ENCODE measurements at regions not wholly inside any gene's neighbourhood (a gene's known extent, or its start where the extent isn't known, plus 50 kb on each side); places are given as distances from the start of the nearest gene placed in this dataset.

GRCh38 chr10:105534086-105534485 is 893.0 kb downstream of the SORCS3 start:
- H3K4me3 Mint-ChIP-seq: no peak overlapping the region
- no peak for TF ChIP-seq TCF7 (CRISPR knock-in tag; IDR thresholded peaks at IDR 0.05; ENCODE audit: low read depth)
- TF ChIP-seq IRF2 (CRISPR knock-in tag; IDR thresholded peaks at IDR 0.05; ENCODE audit: borderline replicate concordance, low read depth): no peak
- no peak for TF ChIP-seq ATF6 (CRISPR knock-in tag; IDR thresholded peaks at IDR 0.05)
- no peak for TF ChIP-seq FOXK1 (CRISPR knock-in tag; IDR thresholded peaks at IDR 0.05)
- no peak for TF ChIP-seq ZNF532 (CRISPR knock-in tag; IDR thresholded peaks at IDR 0.05; ENCODE audit: borderline replicate concordance)
- no peak for TF ChIP-seq ZNF396 (CRISPR knock-in tag; IDR thresholded peaks at IDR 0.05; ENCODE audit: borderline replicate concordance)
- TF ChIP-seq TEAD1 (CRISPR knock-in tag; IDR thresholded peaks at IDR 0.05): no peak
- TF ChIP-seq MXD4 (CRISPR knock-in tag; IDR thresholded peaks at IDR 0.05; ENCODE audit: borderline replicate concordance): no peak
- no peak for TF ChIP-seq PREB (CRISPR knock-in tag; IDR thresholded peaks at IDR 0.05; ENCODE audit: borderline replicate concordance)
- no peak for TF ChIP-seq CDX4 (CRISPR knock-in tag; IDR thresholded peaks at IDR 0.05; ENCODE audit: borderline replicate concordance)
- no peak for TF ChIP-seq ZNF138 (CRISPR knock-in tag; conservative IDR thresholded peaks at IDR 0.05)
- no peak for TF ChIP-seq JUN (CRISPR knock-in tag; IDR thresholded peaks at IDR 0.05)

GRCh38 chr10:105516511-105516910 is 875.4 kb downstream of the SORCS3 start:
- no peak for DNase-seq (ENCODE audit: low spot score)
- ChIA-PET POLR2A (no interaction called here), CTCF (no interaction called here)
- Mint-ChIP-seq H3K9me3 (no peaks in the 10 kb centered on the region), H3K4me3 (no peak overlapping the region), H3K27me3 (ENCODE audit: low read depth) (no peaks in the 10 kb centered on the region), H3K4me1 (peaks cover 9% of the 10 kb centered on the region), H3K36me3 (no peaks in the 10 kb centered on the region), H3K27ac (no peak overlapping the region)
- no peak for ATAC-seq
- TF ChIP-seq NFYB (CRISPR knock-in tag; conservative IDR thresholded peaks at IDR 0.05; ENCODE audit: low read depth): no peak
- no peak for TF ChIP-seq TP53 (CRISPR knock-in tag; IDR thresholded peaks at IDR 0.05)
- no peak for TF ChIP-seq ATF2 (CRISPR knock-in tag; IDR thresholded peaks at IDR 0.05; ENCODE audit: borderline replicate concordance, low read depth)
- no peak for TF ChIP-seq ZNF281 (CRISPR knock-in tag; IDR thresholded peaks at IDR 0.05)
- TF ChIP-seq MXD4 (CRISPR knock-in tag; IDR thresholded peaks at IDR 0.05; ENCODE audit: borderline replicate concordance): no peak
- no peak for TF ChIP-seq ZNF423 (CRISPR knock-in tag; IDR thresholded peaks at IDR 0.05)
- TF ChIP-seq RORB (CRISPR knock-in tag; IDR thresholded peaks at IDR 0.05): no peak
- no peak for TF ChIP-seq EMX1 (CRISPR knock-in tag; IDR thresholded peaks at IDR 0.05)
- no peak for TF ChIP-seq ATF1 (CRISPR knock-in tag; IDR thresholded peaks at IDR 0.05)
- no peak for TF ChIP-seq ZBTB43 (CRISPR knock-in tag; IDR thresholded peaks at IDR 0.05)
- no peak for TF ChIP-seq ZMAT4 (CRISPR knock-in tag; IDR thresholded peaks at IDR 0.05)

More at GRCh38 chr10:105534086-105534485, 893.0 kb downstream of the SORCS3 start:
- ChIA-PET CTCF (no interaction called here), POLR2A (no interaction called here)
- ATAC-seq (no peak), DNase-seq (ENCODE audit: low spot score) (no peak)
- H3K27ac Mint-ChIP-seq: no peak overlapping the region
- peaks cover 15% of the 10 kb centered on the region for H3K36me3 Mint-ChIP-seq
- no peaks in the 10 kb centered on the region; the same call in 1 of the 2 replicates for H3K27me3 Mint-ChIP-seq (ENCODE audit: low read depth)
- H3K9me3 Mint-ChIP-seq: peaks cover 23% of the 10 kb centered on the region
- peaks cover 15% of the 10 kb centered on the region for H3K4me1 Mint-ChIP-seq
